HL-60 (cell line): ENCODE measurements at regions not wholly inside any gene's neighbourhood (a gene's known extent, or its start where the extent isn't known, plus 50 kb on each side); places are given as distances from the start of the nearest gene placed in this dataset.
"Not testable (repeated sequence)": the region's sequence is repeated elsewhere in the genome, so short reads cannot be mapped to it uniquely, and the experiment has no call there.

ENCODE experiments used
- DNase-seq, 2 experiments: peaks; one replicate each; pipeline ENCODE4 v3.0.0-alpha.2; 2010 to 2020; ENCODE audit warnings: low read depth in 1 of 2, low spot score in 1 of 2
- H3K27ac ChIP-seq: fragments of 250-450 bp; sonication (Bioruptor Pico); replicated peaks from 2 replicates; pipeline ENCODE4 v1.5.1; 2020; ENCODE audit warnings: mild to moderate bottlenecking, moderate library complexity
- H3K27me3 ChIP-seq: fragments of 250-450 bp; sonication (Bioruptor Pico); 2 replicates; pipeline ENCODE4 v1.5.1; 2021; ENCODE audit warnings: mild to moderate bottlenecking, moderate library complexity; ENCODE audit not compliant: insufficient read depth, poor library complexity, severe bottlenecking
- H3K4me3 ChIP-seq: replicated peaks from 2 replicates; pipeline ENCODE4 v1.5.1; 2011; ENCODE audit warnings: mild to moderate bottlenecking, control low read depth, low read length; ENCODE audit not compliant: insufficient read depth
- CTCF ChIP-seq: IDR thresholded peaks from one replicate; pipeline ENCODE4 v1.5.1; 2011; ENCODE audit warnings: low read length, control low read depth, inconsistent platforms; ENCODE audit not compliant: insufficient read depth
- GABPA ChIP-seq: IDR thresholded peaks from 2 replicates; pipeline ENCODE4 v1.6.1; 2012; ENCODE audit warnings: low read depth
- POLR2AphosphoS5 ChIP-seq: IDR thresholded peaks from 2 replicates; pipeline ENCODE4 v1.6.1; 2012; ENCODE audit warnings: low read depth
- REST ChIP-seq: IDR thresholded peaks from 2 replicates; pipeline ENCODE4 v1.6.1; 2012; ENCODE audit warnings: low read depth; ENCODE audit not compliant: insufficient replicate concordance
- SPI1 ChIP-seq: IDR thresholded peaks from 2 replicates; pipeline ENCODE4 v1.6.1; 2012; ENCODE audit warnings: low read depth, mild to moderate bottlenecking, borderline replicate concordance

GRCh38 chr1:189726806-189727205, 750.9 kb downstream of the BRINP3 start:
- H3K4me3 ChIP-seq, result no peak overlapping the region
- no peaks in the 10 kb centered on the region for H3K27me3 ChIP-seq
- DNase-seq, result no peak
- no peak overlapping the region for H3K27ac ChIP-seq
- TF ChIP-seq CTCF, result no peak
- no peak for TF ChIP-seq SPI1
- no peak for TF ChIP-seq REST
- TF ChIP-seq GABPA, result no peak
- no peak for TF ChIP-seq POLR2AphosphoS5

GRCh38 chr1:189751311-189751710, 726.4 kb downstream of the BRINP3 start:
- TF ChIP-seq SPI1, result no peak
- no peak for TF ChIP-seq CTCF
- no peak for TF ChIP-seq GABPA
- no peak for TF ChIP-seq POLR2AphosphoS5
- no peak for TF ChIP-seq REST
- no peak overlapping the region for H3K27ac ChIP-seq
- no peak overlapping the region for H3K4me3 ChIP-seq
- no peak for DNase-seq
- H3K27me3 ChIP-seq, result no peaks in the 10 kb centered on the region

GRCh38 chr1:189752461-189752995, 725.1 kb downstream of the BRINP3 start:
- no peak for TF ChIP-seq SPI1
- no peak for TF ChIP-seq REST
- no peak for TF ChIP-seq GABPA
- no peak for TF ChIP-seq POLR2AphosphoS5
- no peak for TF ChIP-seq CTCF
- H3K4me3 ChIP-seq, result no peak overlapping the region
- no peak for DNase-seq
- H3K27me3 ChIP-seq, result no peaks in the 10 kb centered on the region
- no peak overlapping the region for H3K27ac ChIP-seq

- not testable (repeated sequence) for H3K27me3 ChIP-seq, H3K4me3 ChIP-seq, H3K27ac ChIP-seq, DNase-seq
Measured at GRCh38 chr1:189755100-189755499, 722.6 kb downstream of the BRINP3 start.
